SK-N-MC (cell line): ENCODE measurements at regions not wholly inside any gene's neighbourhood (a gene's known extent, or its start where the extent isn't known, plus 50 kb on each side); places are given as distances from the start of the nearest gene placed in this dataset.

ENCODE experiments used
- EZH2 ChIP-seq: fragments of 200-600 bp; sonication (generic); IDR thresholded peaks from one replicate; pipeline ENCODE4 v1.6.1; 2017; ENCODE audit warnings: antibody characterized with exemption
- FOXP2 ChIP-seq: optimal IDR thresholded peaks from 2 replicates; pipeline ENCODE3; 2011; ENCODE audit warnings: mild to moderate bottlenecking, moderate library complexity; ENCODE audit not compliant: insufficient read depth; ENCODE audit errors: extremely low read length, control extremely low read depth
- POLR2AphosphoS5 ChIP-seq: IDR thresholded peaks from 2 replicates; pipeline ENCODE4 v1.6.1; 2012; ENCODE audit warnings: mild to moderate bottlenecking, low read depth, low read length, borderline replicate concordance

GRCh38 chr1:168386949-168387586 is 106.4 kb downstream of the TBX19 start:
- TF ChIP-seq EZH2 (no peak), POLR2AphosphoS5 (no peak), FOXP2 (no peak)
